Neural crest cell (in vitro differentiated cells): ENCODE measurements at regions not wholly inside any gene's neighbourhood (a gene's known extent, or its start where the extent isn't known, plus 50 kb on each side); places are given as distances from the start of the nearest gene placed in this dataset.
A peak's percentile ranks its signal among the peaks of the same experiment; 100 is the strongest.
"Not testable (repeated sequence)": the region's sequence is repeated elsewhere in the genome, so short reads cannot be mapped to it uniquely, and the experiment has no call there.

ENCODE experiments used
- DNase-seq: peaks from one replicate; pipeline ENCODE4 v3.0.0; 2021; ENCODE audit warnings: low read depth, mixed read lengths, low spot score
- H3K27ac Mint-ChIP-seq: one replicate; pipeline ENCODE4 v1.8.0; 2021; ENCODE audit warnings: mild to moderate bottlenecking, mixed read lengths; ENCODE audit not compliant: unreplicated experiment
- H3K27me3 Mint-ChIP-seq: 2 replicates; pipeline ENCODE4 v1.8.0; 2021; ENCODE audit warnings: low read depth, mild to moderate bottlenecking, mixed read lengths
- H3K36me3 Mint-ChIP-seq: 2 replicates; pipeline ENCODE4 v1.8.0; 2021; ENCODE audit warnings: low read depth, mild to moderate bottlenecking, mixed read lengths
- H3K4me1 Mint-ChIP-seq: 2 replicates; pipeline ENCODE4 v1.8.0; 2021; ENCODE audit warnings: mixed read lengths
- H3K4me3 Mint-ChIP-seq: one replicate; pipeline ENCODE4 v1.8.0; 2021; ENCODE audit warnings: mild to moderate bottlenecking, mixed read lengths
- H3K9me3 Mint-ChIP-seq: 2 replicates; pipeline ENCODE4 v1.8.0; 2021; ENCODE audit warnings: mixed read lengths
- CTCF ChIP-seq: fragments of 200-600 bp; sonication (generic); conservative IDR thresholded peaks from 2 replicates; pipeline ENCODE4 v1.5.0; 2021; ENCODE audit warnings: antibody characterized with exemption, mild to moderate bottlenecking

- Mint-ChIP-seq H3K4me3 (no peak overlapping the region), H3K4me1 (no peaks in the 10 kb centered on the region), H3K36me3 (no peaks in the 10 kb centered on the region), H3K27ac (no peak overlapping the region), H3K9me3 (peaks cover 3% of the 10 kb centered on the region), H3K27me3 (no peaks in the 10 kb centered on the region)
- no peak for DNase-seq
- TF ChIP-seq CTCF: no peak
Observed at GRCh38 chr7:65225422-65226006, 148.1 kb upstream of the ZNF92 start.

- no peak overlapping the region for H3K27ac Mint-ChIP-seq
- no peaks in the 10 kb centered on the region for H3K36me3 Mint-ChIP-seq
- no peak for DNase-seq
- no peak for TF ChIP-seq CTCF
- no peaks in the 10 kb centered on the region for H3K4me1 Mint-ChIP-seq
- no peaks in the 10 kb centered on the region for H3K27me3 Mint-ChIP-seq
- no peak overlapping the region for H3K4me3 Mint-ChIP-seq
- H3K9me3 Mint-ChIP-seq: peaks cover 3% of the 10 kb centered on the region
Observed at GRCh38 chr7:65222655-65223054, 151.0 kb upstream of the ZNF92 start.

- Mint-ChIP-seq H3K9me3 (peaks cover 3% of the 10 kb centered on the region), H3K4me3 (no peak overlapping the region), H3K27ac (no peak overlapping the region), H3K36me3 (no peaks in the 10 kb centered on the region), H3K4me1 (no peaks in the 10 kb centered on the region), H3K27me3 (no peaks in the 10 kb centered on the region)
- TF ChIP-seq CTCF: no peak
- DNase-seq: no peak
Observed at GRCh38 chr7:65221683-65222082, 152.0 kb upstream of the ZNF92 start.

GRCh38 chr7:65219623-65220022, 154.0 kb upstream of the ZNF92 start:
- Mint-ChIP-seq H3K4me1 (no peaks in the 10 kb centered on the region), H3K27me3 (no peaks in the 10 kb centered on the region), H3K4me3 (no peak overlapping the region), H3K36me3 (no peaks in the 10 kb centered on the region), H3K27ac (no peak overlapping the region), H3K9me3 (no peaks in the 10 kb centered on the region)
- TF ChIP-seq CTCF: no peak
- DNase-seq: no peak

GRCh38 chr7:65216469-65216868, 157.2 kb upstream of the ZNF92 start:
- peak; percentile 87 for TF ChIP-seq CTCF
- no peaks in the 10 kb centered on the region for H3K27me3 Mint-ChIP-seq
- no peaks in the 10 kb centered on the region for H3K4me1 Mint-ChIP-seq
- H3K9me3 Mint-ChIP-seq: no peaks in the 10 kb centered on the region
- no peak overlapping the region for H3K4me3 Mint-ChIP-seq
- H3K27ac Mint-ChIP-seq: no peak overlapping the region
- DNase-seq: peak; percentile 32
- no peaks in the 10 kb centered on the region for H3K36me3 Mint-ChIP-seq

GRCh38 chr7:65213260-65213659, 160.4 kb upstream of the ZNF92 start:
- not testable (repeated sequence) for H3K9me3 Mint-ChIP-seq, H3K27me3 Mint-ChIP-seq, H3K27ac Mint-ChIP-seq, H3K4me1 Mint-ChIP-seq, H3K36me3 Mint-ChIP-seq, DNase-seq, H3K4me3 Mint-ChIP-seq

- H3K4me3 Mint-ChIP-seq, H3K4me1 Mint-ChIP-seq, DNase-seq, H3K9me3 Mint-ChIP-seq, H3K27me3 Mint-ChIP-seq, H3K27ac Mint-ChIP-seq, H3K36me3 Mint-ChIP-seq: not testable (repeated sequence)
Observed at GRCh38 chr7:65199221-65199620, 174.4 kb upstream of the ZNF92 start.

- peak overlapping the region; percentile 35 for H3K27ac Mint-ChIP-seq
- not testable (repeated sequence) for H3K27me3 Mint-ChIP-seq, H3K9me3 Mint-ChIP-seq, H3K36me3 Mint-ChIP-seq, H3K4me1 Mint-ChIP-seq, DNase-seq, H3K4me3 Mint-ChIP-seq
Observed at GRCh38 chr7:65193334-65194058, 180.2 kb upstream of the ZNF92 start.

- DNase-seq, H3K4me3 Mint-ChIP-seq, H3K36me3 Mint-ChIP-seq, H3K9me3 Mint-ChIP-seq, H3K4me1 Mint-ChIP-seq, H3K27ac Mint-ChIP-seq, H3K27me3 Mint-ChIP-seq: not testable (repeated sequence)
Observed at GRCh38 chr7:65177041-65177440, 170.6 kb upstream of the ERV3-1 start.
